GM18517 (cell line): ENCODE measurements at regions not wholly inside any gene's neighbourhood (a gene's known extent, or its start where the extent isn't known, plus 50 kb on each side); places are given as distances from the start of the nearest gene placed in this dataset.
"Not testable (repeated sequence)": the region's sequence is repeated elsewhere in the genome, so short reads cannot be mapped to it uniquely, and the experiment has no call there.

Source experiments
- ATAC-seq: cut with Tn5 transposase; IDR thresholded peaks from one replicate; pipeline ENCODE4 v1.9.1; 2021; ENCODE audit warnings: mild to moderate bottlenecking, moderate library complexity; ENCODE audit not compliant: unreplicated experiment

- no peak for ATAC-seq
These were observed 50.9 kb upstream of the HSPB3 start for GRCh38 chr5:54404568-54404967.

- ATAC-seq: no peak
These were observed 51.5 kb upstream of the HSPB3 start for GRCh38 chr5:54403885-54404416.

- ATAC-seq: no peak
These were observed 52.4 kb upstream of the HSPB3 start for GRCh38 chr5:54403121-54403520.

- ATAC-seq: peak; percentile 63
These were observed 54.0 kb upstream of the HSPB3 start for GRCh38 chr5:54401515-54401914.

- ATAC-seq: no peak
These were observed 57.3 kb upstream of the HSPB3 start for GRCh38 chr5:54398191-54398590.

GRCh38 chr5:54397420-54397819 lies 58.1 kb upstream of the HSPB3 start:
- no peak for ATAC-seq

GRCh38 chr5:54393007-54393406 lies 62.5 kb upstream of the HSPB3 start:
- ATAC-seq: not testable (repeated sequence)

- ATAC-seq: no peak
These were observed 64.9 kb upstream of the HSPB3 start for GRCh38 chr5:54390539-54391031.

- no peak for ATAC-seq
These were observed 65.5 kb upstream of the HSPB3 start for GRCh38 chr5:54390015-54390414.

- not testable (repeated sequence) for ATAC-seq
These were observed 66.1 kb upstream of the HSPB3 start for GRCh38 chr5:54389399-54389798.

- ATAC-seq: no peak
These were observed 66.7 kb upstream of the HSPB3 start for GRCh38 chr5:54388811-54389210.

- ATAC-seq: no peak
These were observed 67.1 kb upstream of the HSPB3 start for GRCh38 chr5:54388409-54388808.

GRCh38 chr5:54387659-54388232 lies 67.8 kb upstream of the HSPB3 start:
- no peak for ATAC-seq

- no peak for ATAC-seq
These were observed 68.5 kb upstream of the HSPB3 start for GRCh38 chr5:54387031-54387430.

GRCh38 chr5:54385994-54386393 lies 69.5 kb upstream of the HSPB3 start:
- no peak for ATAC-seq

- no peak for ATAC-seq
These were observed 71.1 kb upstream of the HSPB3 start for GRCh38 chr5:54384356-54384933.

GRCh38 chr5:54383941-54384340 lies 71.6 kb upstream of the HSPB3 start:
- ATAC-seq: no peak

GRCh38 chr5:54383225-54383901 lies 72.1 kb upstream of the HSPB3 start:
- ATAC-seq: no peak

- not testable (repeated sequence) for ATAC-seq
These were observed 70.9 kb upstream of the ARL15 start for GRCh38 chr5:54381319-54381718.

GRCh38 chr5:54379590-54379989 lies 69.2 kb upstream of the ARL15 start:
- no peak for ATAC-seq

- ATAC-seq: no peak
These were observed 68.3 kb upstream of the ARL15 start for GRCh38 chr5:54378707-54379106.

- ATAC-seq: not testable (repeated sequence)
These were observed 67.0 kb upstream of the ARL15 start for GRCh38 chr5:54377339-54377738.
